Fibroblast of the aortic adventitia (primary cell): ENCODE measurements at regions not wholly inside any gene's neighbourhood (a gene's known extent, or its start where the extent isn't known, plus 50 kb on each side); places are given as distances from the start of the nearest gene placed in this dataset.
"Not testable (repeated sequence)": the region's sequence is repeated elsewhere in the genome, so short reads cannot be mapped to it uniquely, and the experiment has no call there.

Experiments used
- DNase-seq: peaks from one replicate; pipeline ENCODE4 v3.0.0-alpha.2; 2010; ENCODE audit warnings: low read depth
- H3K4me3 ChIP-seq: 2 replicates; pipeline ENCODE4 v1.5.1; 2011; ENCODE audit warnings: low read depth, mild to moderate bottlenecking, control low read depth, low read length, moderate library complexity
- CTCF ChIP-seq: IDR thresholded peaks from 2 replicates; pipeline ENCODE4 v1.5.1; 2011; ENCODE audit warnings: mild to moderate bottlenecking, low read length, control low read depth, inconsistent platforms; ENCODE audit not compliant: insufficient read depth

- peak; percentile 92 for TF ChIP-seq CTCF
- no peak overlapping the region for H3K4me3 ChIP-seq
- peak; percentile 75 for DNase-seq
These were observed 256.8 kb downstream of the RNF152 start for GRCh38 chr18:61635901-61636528.

- no peak for DNase-seq
- no peak for TF ChIP-seq CTCF
- H3K4me3 ChIP-seq, result no peak overlapping the region
These were observed 264.7 kb downstream of the RNF152 start for GRCh38 chr18:61628085-61628484.

GRCh38 chr18:61624631-61625030, 268.2 kb downstream of the RNF152 start:
- not testable (repeated sequence) for H3K4me3 ChIP-seq, DNase-seq

- no peak for TF ChIP-seq CTCF
- peak; percentile 31 for DNase-seq
- no peak overlapping the region for H3K4me3 ChIP-seq
These were observed 273.0 kb downstream of the RNF152 start for GRCh38 chr18:61619783-61620182.

- TF ChIP-seq CTCF, result no peak
- DNase-seq, result no peak
- H3K4me3 ChIP-seq, result no peak overlapping the region
These were observed 274.0 kb downstream of the RNF152 start for GRCh38 chr18:61618816-61619215.

GRCh38 chr18:61616111-61616610, 276.6 kb downstream of the RNF152 start:
- DNase-seq, result no peak
- no peak for TF ChIP-seq CTCF
- no peak overlapping the region for H3K4me3 ChIP-seq

GRCh38 chr18:61612517-61612916, 279.3 kb downstream of the CDH20 start:
- TF ChIP-seq CTCF, result no peak
- no peak overlapping the region for H3K4me3 ChIP-seq
- DNase-seq, result no peak
